Prostate gland (tissue), 2 donors: ENCODE measurements at regions not wholly inside any gene's neighbourhood (a gene's known extent, or its start where the extent isn't known, plus 50 kb on each side); places are given as distances from the start of the nearest gene placed in this dataset.

ENCODE experiments used
- POLR2A ChIP-seq: fragments of 450-650 bp; IDR thresholded peaks from one replicate; pipeline ENCODE4 v1.6.1; 2016; ENCODE audit warnings: antibody characterized with exemption, mild to moderate bottlenecking
- POLR2AphosphoS5 ChIP-seq: sonication (generic); formaldehyde crosslinking; IDR thresholded peaks from one replicate; pipeline ENCODE4 v1.6.1; 2017; ENCODE audit warnings: antibody characterized with exemption
- TF ChIP-seq, protein P1 (sequence below), 4 experiments: fragments of 200-600 bp in 2 of 4; fragments of 450-650 bp in 2 of 4; sonication (generic) in 2 of 4; IDR thresholded peaks; 1 replicate in 3 of 4; 2 replicates in 1 of 4; pipeline ENCODE4 v1.5.1; 2016 to 2019; ENCODE audit warnings: antibody characterized with exemption in 4 of 4, mild to moderate bottlenecking in 2 of 4, moderate library complexity in 2 of 4

DNA sequence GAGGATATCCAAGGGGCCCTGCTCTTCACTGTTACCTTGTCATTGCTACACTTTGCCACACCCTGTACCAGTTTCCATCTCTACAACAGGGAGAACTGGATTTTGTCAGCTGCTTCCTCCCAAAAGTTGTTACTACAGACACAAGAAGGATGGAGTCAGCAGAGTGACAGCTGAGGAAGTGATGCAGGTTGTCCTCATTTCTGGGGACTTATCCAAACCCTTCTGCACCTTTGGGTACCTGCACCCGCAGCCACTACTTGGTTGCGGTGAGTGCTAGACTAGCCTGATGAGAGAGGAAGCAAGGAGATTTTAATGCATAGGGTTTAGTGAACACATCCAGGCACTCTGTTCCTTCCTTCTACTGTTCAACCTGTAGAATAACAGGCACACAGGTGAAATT, 281.0 kb downstream of the RPS24 start:
- TF ChIP-seq, protein P1, sequence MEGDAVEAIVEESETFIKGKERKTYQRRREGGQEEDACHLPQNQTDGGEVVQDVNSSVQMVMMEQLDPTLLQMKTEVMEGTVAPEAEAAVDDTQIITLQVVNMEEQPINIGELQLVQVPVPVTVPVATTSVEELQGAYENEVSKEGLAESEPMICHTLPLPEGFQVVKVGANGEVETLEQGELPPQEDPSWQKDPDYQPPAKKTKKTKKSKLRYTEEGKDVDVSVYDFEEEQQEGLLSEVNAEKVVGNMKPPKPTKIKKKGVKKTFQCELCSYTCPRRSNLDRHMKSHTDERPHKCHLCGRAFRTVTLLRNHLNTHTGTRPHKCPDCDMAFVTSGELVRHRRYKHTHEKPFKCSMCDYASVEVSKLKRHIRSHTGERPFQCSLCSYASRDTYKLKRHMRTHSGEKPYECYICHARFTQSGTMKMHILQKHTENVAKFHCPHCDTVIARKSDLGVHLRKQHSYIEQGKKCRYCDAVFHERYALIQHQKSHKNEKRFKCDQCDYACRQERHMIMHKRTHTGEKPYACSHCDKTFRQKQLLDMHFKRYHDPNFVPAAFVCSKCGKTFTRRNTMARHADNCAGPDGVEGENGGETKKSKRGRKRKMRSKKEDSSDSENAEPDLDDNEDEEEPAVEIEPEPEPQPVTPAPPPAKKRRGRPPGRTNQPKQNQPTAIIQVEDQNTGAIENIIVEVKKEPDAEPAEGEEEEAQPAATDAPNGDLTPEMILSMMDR (IDR thresholded peaks at IDR 0.05), result no peak
- TF ChIP-seq POLR2AphosphoS5 (no peak), POLR2A (no peak)
